Activated CD4-positive, CD25-positive, alpha-beta regulatory T cell treated with anti-CD3 and anti-CD28 coated beads, Interleukin-2, amount 50 U/mL, for 24 hours (primary cell): ENCODE measurements at regions not wholly inside any gene's neighbourhood (a gene's known extent, or its start where the extent isn't known, plus 50 kb on each side); places are given as distances from the start of the nearest gene placed in this dataset.
"Not testable (repeated sequence)": the region's sequence is repeated elsewhere in the genome, so short reads cannot be mapped to it uniquely, and the experiment has no call there.

Source experiments
- ATAC-seq, 2 donors: fragments of 150-1000 bp; cut with Tn5 transposase; one replicate each; pipeline ENCODE4 v1.10.0; 2021; ENCODE audit warnings: mild to moderate bottlenecking in 1 of 2, moderate library complexity in 1 of 2

GRCh38 chr3:176415661-176416295 is 781.5 kb downstream of the TBL1XR1 start:
- ATAC-seq = no peak

DNA sequence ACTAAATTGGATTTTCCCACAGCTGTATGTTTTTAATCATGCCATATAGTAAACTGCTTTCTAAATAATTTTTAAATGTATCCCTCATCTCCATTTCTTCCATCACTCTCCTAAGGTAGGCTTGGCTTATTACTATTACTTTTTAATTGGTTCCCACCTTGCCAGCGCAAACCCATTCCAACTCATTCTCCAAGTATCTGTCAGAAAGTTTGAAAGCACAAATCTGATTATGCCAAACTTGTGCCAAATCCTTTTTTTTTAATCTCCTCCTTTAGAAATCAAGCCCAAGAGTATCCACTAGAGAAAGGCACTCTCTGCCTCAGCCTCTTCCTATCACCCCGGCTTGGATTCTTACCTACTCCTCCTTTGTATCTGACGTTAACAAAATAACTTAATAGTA is 784.5 kb downstream of the TBL1XR1 start:
- no peak for ATAC-seq

DNA sequence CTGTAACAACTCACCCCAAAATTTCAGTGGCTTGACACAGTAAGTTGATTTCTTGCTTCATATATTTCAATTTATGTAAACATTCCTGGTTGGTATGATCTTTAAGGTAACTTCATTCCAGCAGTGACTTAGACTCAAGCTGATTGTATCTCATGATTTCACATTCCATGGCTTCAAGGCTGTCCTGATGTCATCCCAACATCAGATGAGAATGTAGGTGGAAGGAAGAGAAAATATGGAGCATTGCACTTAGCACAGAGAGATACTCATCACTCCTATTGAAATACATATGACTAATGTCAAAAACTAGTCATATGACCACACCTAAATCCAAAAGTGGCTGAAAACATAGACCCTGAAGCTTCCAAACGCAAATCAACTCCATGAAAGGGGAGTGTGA is 793.8 kb downstream of the TBL1XR1 start:
- ATAC-seq = no peak

- no peak for ATAC-seq
Measured at GRCh38 chr3:176401211-176401610, 796.1 kb downstream of the TBL1XR1 start.

DNA sequence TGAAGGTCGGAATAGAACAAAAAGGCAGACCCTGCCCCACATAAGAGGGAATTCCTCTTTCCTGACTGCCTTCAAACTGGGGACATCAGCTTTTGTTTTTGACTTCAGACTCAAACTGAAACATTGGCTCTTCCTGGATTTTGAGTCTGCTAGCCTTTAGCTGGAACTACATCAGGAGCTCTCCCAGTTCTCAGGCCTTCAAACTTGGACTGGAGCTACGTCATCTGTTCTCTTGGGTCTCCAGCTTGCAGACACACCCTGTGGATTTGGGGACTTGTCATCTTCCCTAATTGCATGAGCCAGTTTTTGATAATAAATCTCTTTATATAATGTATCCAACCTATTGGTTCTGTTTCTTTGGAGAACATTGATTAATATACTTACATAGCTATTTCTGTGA is 798.1 kb downstream of the TBL1XR1 start:
- ATAC-seq = no peak

DNA sequence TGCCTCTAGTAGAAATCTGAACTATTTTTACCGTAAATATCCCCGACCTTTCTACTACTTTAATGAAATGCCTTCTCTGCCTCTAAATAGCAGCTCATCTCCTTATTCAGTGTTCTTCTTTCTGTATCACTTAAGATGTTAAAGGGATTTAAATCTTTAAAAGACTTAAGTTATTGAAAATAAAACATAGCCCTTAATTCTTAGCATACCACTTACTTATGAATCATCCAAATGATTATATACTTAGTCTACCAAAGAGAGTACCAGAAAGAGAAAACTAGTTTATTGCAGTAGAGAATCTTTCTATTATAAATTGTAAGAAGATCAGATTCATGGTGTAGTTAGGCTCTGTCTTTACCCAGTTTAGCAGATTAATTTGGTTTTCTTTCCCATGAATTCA is 802.0 kb downstream of the TBL1XR1 start:
- ATAC-seq = no peak

GRCh38 chr3:176378789-176379188 is 818.5 kb downstream of the TBL1XR1 start:
- no peak for ATAC-seq

- no peak for ATAC-seq
Measured at GRCh38 chr3:176376531-176376930, 820.8 kb downstream of the TBL1XR1 start.

DNA sequence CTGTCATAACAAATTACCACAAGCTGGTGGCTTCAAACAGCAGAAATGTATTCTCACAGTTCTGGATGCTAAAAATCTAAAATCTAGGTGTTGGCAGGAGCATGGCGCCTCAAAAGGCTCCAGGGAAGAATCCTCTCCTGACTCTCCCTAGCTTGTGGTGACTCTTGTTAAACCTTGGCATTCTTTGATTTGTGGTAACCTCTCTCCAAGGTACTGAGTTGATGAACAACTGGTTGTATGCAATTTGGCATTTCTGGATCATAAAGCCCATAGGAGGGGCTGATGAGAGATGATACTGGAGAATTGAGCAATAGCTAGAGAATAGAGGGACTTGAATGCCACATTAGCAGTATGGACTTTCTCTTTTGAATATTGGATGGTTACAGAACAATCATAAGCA is 821.8 kb downstream of the TBL1XR1 start:
- no peak for ATAC-seq

DNA sequence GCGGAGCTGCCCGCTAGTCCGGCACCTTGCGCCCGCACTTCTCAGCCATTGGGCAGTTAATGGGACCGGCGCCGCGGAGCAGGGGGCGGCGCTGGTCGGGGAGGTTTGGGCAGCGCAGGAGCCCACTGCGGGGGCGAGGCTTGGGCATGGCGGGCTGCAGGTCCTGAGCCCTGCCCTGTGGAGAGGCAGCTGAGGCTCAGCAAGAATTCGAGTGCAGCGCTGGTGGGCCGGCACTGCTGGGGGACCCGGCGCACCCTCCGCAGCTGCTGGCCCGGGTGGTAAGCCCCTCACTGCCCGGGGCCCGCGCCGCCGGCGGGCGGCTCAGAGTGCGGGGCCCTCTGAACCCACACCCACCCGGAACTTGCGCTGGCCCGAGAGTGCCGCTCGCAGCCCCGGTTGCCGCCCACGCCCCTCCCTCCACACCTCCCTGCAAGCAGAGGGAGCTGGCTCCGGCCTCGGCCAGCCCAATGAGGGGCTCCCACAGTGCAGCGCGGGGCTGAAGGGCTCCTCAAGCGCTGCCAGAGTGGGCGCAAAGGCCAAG is 835.0 kb downstream of the TBL1XR1 start:
- ATAC-seq = no peak

DNA sequence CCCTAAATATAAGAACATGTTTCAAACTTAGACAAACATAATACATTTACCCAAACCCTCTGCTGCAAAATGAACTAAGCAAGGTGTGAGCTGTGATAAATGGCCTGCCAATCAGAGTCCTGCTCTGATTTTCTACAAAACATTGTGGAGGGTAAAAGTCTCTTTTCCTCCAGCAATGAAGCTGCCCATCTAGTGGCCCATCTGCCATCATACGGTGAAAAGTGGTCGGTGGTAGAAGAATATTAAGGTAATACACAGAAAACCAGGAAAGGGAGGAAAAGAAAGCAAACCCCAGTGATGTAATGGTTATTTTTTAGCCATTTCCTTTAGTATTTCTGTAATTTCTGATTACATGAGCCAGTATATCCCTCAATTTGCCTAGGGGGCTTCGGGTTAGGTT is 838.1 kb downstream of the TBL1XR1 start:
- ATAC-seq = no peak

DNA sequence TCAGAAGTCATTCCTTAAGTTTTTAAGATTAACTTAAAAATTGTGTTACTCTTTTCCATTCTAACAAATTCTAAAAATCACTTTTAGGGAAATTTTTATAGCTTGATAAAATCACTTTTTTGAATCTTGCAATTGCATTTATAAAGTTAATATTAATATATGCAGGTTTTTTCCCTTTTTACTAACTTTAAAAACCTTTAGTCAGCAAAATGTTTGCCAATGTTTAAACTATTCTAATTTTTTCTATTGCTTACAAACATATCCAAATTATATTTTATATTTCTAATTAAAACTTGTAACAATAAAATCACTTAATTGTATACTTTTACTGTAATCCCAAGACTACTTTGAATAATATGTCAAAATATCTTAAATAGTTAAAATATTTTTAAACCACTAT is 839.4 kb downstream of the TBL1XR1 start:
- no peak for ATAC-seq

GRCh38 chr3:176354843-176355242 is 842.4 kb downstream of the TBL1XR1 start:
- ATAC-seq = no peak

GRCh38 chr3:176352716-176353334 is 844.5 kb downstream of the TBL1XR1 start:
- ATAC-seq = no peak

- no peak for ATAC-seq
Measured at GRCh38 chr3:176351408-176351807, 845.9 kb downstream of the TBL1XR1 start.

DNA sequence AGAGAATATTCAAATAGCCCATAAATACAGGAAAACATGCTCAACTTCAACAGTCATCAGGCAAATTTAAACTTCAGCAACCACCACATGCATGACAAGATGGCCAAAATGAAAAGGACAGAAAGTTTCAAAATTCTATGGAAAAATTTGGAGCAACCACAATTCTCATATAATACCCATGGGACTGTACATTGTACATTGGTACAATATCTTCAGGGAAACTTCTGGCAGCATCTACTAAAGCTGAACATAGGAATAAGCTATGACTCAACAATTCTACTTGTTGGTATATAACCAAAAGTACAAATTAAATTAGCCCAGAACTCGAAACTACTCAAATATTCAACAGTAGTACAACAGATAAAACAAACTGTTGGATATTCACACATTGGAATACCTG is 847.6 kb downstream of the TBL1XR1 start:
- no peak for ATAC-seq

- ATAC-seq = no peak
Measured at GRCh38 chr3:176347424-176348146, 849.7 kb downstream of the TBL1XR1 start.

- no peak for ATAC-seq
Measured at GRCh38 chr3:176341963-176342362, 855.3 kb downstream of the TBL1XR1 start.

- no peak for ATAC-seq
Measured at GRCh38 chr3:176328666-176329065, 868.6 kb downstream of the TBL1XR1 start.

GRCh38 chr3:176328198-176328597 is 869.1 kb downstream of the TBL1XR1 start:
- ATAC-seq = no peak

GRCh38 chr3:176326894-176327490 is 870.3 kb downstream of the TBL1XR1 start:
- ATAC-seq = not testable (repeated sequence)

DNA sequence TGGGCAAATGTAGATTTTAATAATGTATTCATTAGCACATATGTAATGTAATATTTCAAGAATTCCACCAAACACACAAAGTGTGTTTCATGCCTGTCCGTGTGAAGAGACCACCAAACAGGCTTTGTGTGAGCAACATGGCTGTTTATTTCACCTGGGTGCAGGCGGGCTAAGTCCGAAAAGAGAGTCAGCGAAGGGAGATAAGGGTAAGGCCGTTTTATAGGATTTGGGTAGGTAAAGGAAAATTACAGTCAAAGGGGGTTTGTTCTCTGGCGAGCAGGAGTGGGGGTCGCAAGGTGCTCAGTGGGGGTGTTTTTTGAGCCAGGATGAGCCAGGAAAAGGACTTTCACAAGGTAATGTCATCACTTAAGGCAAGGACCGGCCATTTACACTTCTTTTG is 875.8 kb downstream of the TBL1XR1 start:
- ATAC-seq = not testable (repeated sequence)

DNA sequence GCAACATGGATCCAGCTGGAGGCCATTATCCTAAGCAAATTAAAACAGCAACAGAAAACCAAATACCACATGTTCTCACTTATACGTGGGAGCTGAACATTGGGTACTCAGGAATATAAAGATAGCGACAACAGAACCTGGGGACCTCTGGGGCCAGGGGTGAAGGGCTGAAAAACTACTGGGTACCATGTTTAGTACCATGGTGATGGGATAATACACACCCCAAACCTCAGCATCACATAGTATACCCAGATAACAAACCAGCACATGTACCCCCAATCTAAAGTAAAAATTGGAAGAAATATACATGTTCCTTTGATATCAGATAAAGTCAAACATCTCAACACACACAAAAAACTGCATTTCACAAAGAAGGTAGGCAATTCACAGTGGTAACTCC is 876.2 kb downstream of the TBL1XR1 start:
- no peak for ATAC-seq

DNA sequence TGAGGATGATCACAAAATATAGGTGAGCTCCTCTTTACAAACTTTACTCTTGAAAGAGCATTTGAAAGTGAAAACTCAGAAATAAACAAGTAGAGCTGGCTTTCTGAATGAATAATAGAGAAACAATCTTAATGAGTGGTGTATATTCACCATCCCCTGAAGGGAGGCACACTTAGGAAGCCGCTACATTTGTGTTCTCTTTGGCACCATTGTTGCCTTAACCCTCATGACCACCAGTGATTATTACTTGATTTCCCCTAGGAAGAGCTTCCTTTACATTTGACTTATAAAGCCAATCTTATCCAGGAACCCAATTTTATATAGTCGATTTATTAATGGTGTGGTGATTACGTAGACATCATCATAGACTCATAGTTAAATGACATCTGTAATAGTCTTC is 883.9 kb downstream of the TBL1XR1 start:
- ATAC-seq = no peak
